ENCODE measurements at regions not wholly inside any gene's neighbourhood (a gene's known extent, or its start where the extent isn't known, plus 50 kb on each side); places are given as distances from the start of the nearest gene placed in this dataset.

- Histone ChIP-seq H3K4me1 (ENCODE audit: control insufficient read depth, insufficient read depth, low read length) (no peaks in the 10 kb centered on the region), H2AFZ (ENCODE audit: control insufficient read depth, low read depth, low read length) (no peak overlapping the region; the same call in 1 of the 2 replicates), H3K27ac (ENCODE audit: control insufficient read depth, insufficient read depth) (no peak overlapping the region), H3K4me3 (no peak overlapping the region), H3K27me3 (replicated peaks in 1 of 2; ENCODE audit: control insufficient read depth in 2 of 2, insufficient read depth in 2 of 2, low read length in 1 of 2) (no peaks in the 10 kb centered on the region), H3K9ac (ENCODE audit: control insufficient read depth, insufficient read depth, low read length) (no peak overlapping the region), H3K79me2 (ENCODE audit: control insufficient read depth, insufficient read depth, low read length) (no peaks in the 10 kb centered on the region), H3K9me3 (replicated peaks; ENCODE audit: control insufficient read depth, insufficient read depth, low read length) (no peaks in the 10 kb centered on the region), H3K4me2 (ENCODE audit: control insufficient read depth, insufficient read depth) (no peak overlapping the region), H3K36me3 (ENCODE audit: control insufficient read depth in 2 of 2, insufficient read depth in 2 of 2, low read length in 1 of 2) (no peaks in the 10 kb centered on the region), H4K20me1 (ENCODE audit: control insufficient read depth, insufficient read depth) (no peaks in the 10 kb centered on the region)
- FAIRE-seq (no peak), DNase-seq (ENCODE audit: low read depth, low spot score) (no peak), ATAC-seq (no peak)
- in situ Hi-C loops (cut with MboI): no loop called here
- SMC1A ChIA-PET (ENCODE audit: uncharacterized antibody, unreplicated experiment): interaction anchor here (1.4 kb wide), 1 partner anchor 7 kb away, joined by 5 read pairs; no protein-coding TSS in a partner anchor
- CTCF ChIA-PET: no interaction called here
- WGBS (ENCODE audit: insufficient coverage, insufficient replicate concordance, low lambda C conversion rate, missing lambda C conversion rate): 25% methylated on average over 4 of the region's 4 CpGs
- POLR2A ChIA-PET: no interaction called here
- no TSS peak for BruUV-seq (replicated peaks)
- RAD21 ChIA-PET (ENCODE audit: unreplicated experiment): no interaction called here
- intact Hi-C loops (cut with micrococcal nuclease; ENCODE audit: unreplicated experiment): no loop called here
- no peak for TF ChIP-seq MTA2 (IDR thresholded peaks at IDR 0.05; ENCODE audit: low read depth)
- no peak for TF ChIP-seq CREM (IDR thresholded peaks at IDR 0.05; ENCODE audit: low read depth)
- no peak for TF ChIP-seq PKNOX1 (IDR thresholded peaks at IDR 0.05)
- TF ChIP-seq, protein P1, sequence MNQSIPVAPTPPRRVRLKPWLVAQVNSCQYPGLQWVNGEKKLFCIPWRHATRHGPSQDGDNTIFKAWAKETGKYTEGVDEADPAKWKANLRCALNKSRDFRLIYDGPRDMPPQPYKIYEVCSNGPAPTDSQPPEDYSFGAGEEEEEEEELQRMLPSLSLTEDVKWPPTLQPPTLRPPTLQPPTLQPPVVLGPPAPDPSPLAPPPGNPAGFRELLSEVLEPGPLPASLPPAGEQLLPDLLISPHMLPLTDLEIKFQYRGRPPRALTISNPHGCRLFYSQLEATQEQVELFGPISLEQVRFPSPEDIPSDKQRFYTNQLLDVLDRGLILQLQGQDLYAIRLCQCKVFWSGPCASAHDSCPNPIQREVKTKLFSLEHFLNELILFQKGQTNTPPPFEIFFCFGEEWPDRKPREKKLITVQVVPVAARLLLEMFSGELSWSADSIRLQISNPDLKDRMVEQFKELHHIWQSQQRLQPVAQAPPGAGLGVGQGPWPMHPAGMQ (IDR thresholded peaks at IDR 0.05; ENCODE audit: borderline replicate concordance): no peak
- no peak for TF ChIP-seq NFXL1 (IDR thresholded peaks at IDR 0.05; ENCODE audit: borderline replicate concordance)
- no peak for TF ChIP-seq ZBED1 (IDR thresholded peaks at IDR 0.05; ENCODE audit: borderline replicate concordance)
- TF ChIP-seq, protein P2, sequence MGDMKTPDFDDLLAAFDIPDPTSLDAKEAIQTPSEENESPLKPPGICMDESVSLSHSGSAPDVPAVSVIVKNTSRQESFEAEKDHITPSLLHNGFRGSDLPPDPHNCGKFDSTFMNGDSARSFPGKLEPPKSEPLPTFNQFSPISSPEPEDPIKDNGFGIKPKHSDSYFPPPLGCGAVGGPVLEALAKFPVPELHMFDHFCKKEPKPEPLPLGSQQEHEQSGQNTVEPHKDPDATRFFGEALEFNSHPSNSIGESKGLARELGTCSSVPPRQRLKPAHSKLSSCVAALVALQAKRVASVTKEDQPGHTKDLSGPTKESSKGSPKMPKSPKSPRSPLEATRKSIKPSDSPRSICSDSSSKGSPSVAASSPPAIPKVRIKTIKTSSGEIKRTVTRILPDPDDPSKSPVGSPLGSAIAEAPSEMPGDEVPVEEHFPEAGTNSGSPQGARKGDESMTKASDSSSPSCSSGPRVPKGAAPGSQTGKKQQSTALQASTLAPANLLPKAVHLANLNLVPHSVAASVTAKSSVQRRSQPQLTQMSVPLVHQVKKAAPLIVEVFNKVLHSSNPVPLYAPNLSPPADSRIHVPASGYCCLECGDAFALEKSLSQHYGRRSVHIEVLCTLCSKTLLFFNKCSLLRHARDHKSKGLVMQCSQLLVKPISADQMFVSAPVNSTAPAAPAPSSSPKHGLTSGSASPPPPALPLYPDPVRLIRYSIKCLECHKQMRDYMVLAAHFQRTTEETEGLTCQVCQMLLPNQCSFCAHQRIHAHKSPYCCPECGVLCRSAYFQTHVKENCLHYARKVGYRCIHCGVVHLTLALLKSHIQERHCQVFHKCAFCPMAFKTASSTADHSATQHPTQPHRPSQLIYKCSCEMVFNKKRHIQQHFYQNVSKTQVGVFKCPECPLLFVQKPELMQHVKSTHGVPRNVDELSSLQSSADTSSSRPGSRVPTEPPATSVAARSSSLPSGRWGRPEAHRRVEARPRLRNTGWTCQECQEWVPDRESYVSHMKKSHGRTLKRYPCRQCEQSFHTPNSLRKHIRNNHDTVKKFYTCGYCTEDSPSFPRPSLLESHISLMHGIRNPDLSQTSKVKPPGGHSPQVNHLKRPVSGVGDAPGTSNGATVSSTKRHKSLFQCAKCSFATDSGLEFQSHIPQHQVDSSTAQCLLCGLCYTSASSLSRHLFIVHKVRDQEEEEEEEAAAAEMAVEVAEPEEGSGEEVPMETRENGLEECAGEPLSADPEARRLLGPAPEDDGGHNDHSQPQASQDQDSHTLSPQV (IDR thresholded peaks at IDR 0.05): no peak
- no peak for TF ChIP-seq SUPT20H (IDR thresholded peaks at IDR 0.05; ENCODE audit: borderline replicate concordance, control insufficient read depth, low read depth, low read length)
- TF ChIP-seq, protein P3, sequence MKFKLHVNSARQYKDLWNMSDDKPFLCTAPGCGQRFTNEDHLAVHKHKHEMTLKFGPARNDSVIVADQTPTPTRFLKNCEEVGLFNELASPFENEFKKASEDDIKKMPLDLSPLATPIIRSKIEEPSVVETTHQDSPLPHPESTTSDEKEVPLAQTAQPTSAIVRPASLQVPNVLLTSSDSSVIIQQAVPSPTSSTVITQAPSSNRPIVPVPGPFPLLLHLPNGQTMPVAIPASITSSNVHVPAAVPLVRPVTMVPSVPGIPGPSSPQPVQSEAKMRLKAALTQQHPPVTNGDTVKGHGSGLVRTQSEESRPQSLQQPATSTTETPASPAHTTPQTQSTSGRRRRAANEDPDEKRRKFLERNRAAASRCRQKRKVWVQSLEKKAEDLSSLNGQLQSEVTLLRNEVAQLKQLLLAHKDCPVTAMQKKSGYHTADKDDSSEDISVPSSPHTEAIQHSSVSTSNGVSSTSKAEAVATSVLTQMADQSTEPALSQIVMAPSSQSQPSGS (IDR thresholded peaks at IDR 0.05; ENCODE audit: low read length): no peak
- TF ChIP-seq, protein P4, sequence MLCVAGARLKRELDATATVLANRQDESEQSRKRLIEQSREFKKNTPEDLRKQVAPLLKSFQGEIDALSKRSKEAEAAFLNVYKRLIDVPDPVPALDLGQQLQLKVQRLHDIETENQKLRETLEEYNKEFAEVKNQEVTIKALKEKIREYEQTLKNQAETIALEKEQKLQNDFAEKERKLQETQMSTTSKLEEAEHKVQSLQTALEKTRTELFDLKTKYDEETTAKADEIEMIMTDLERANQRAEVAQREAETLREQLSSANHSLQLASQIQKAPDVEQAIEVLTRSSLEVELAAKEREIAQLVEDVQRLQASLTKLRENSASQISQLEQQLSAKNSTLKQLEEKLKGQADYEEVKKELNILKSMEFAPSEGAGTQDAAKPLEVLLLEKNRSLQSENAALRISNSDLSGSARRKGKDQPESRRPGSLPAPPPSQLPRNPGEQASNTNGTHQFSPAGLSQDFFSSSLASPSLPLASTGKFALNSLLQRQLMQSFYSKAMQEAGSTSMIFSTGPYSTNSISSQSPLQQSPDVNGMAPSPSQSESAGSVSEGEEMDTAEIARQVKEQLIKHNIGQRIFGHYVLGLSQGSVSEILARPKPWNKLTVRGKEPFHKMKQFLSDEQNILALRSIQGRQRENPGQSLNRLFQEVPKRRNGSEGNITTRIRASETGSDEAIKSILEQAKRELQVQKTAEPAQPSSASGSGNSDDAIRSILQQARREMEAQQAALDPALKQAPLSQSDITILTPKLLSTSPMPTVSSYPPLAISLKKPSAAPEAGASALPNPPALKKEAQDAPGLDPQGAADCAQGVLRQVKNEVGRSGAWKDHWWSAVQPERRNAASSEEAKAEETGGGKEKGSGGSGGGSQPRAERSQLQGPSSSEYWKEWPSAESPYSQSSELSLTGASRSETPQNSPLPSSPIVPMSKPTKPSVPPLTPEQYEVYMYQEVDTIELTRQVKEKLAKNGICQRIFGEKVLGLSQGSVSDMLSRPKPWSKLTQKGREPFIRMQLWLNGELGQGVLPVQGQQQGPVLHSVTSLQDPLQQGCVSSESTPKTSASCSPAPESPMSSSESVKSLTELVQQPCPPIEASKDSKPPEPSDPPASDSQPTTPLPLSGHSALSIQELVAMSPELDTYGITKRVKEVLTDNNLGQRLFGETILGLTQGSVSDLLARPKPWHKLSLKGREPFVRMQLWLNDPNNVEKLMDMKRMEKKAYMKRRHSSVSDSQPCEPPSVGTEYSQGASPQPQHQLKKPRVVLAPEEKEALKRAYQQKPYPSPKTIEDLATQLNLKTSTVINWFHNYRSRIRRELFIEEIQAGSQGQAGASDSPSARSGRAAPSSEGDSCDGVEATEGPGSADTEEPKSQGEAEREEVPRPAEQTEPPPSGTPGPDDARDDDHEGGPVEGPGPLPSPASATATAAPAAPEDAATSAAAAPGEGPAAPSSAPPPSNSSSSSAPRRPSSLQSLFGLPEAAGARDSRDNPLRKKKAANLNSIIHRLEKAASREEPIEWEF (IDR thresholded peaks at IDR 0.05; ENCODE audit: insufficient replicate concordance, low read depth, low read length): no peak
Observed at GRCh38 chr10:21363092-21363730, 162.3 kb downstream of the SKIDA1 start.
